ENCODE measurements at regions not wholly inside any gene's neighbourhood (a gene's known extent, or its start where the extent isn't known, plus 50 kb on each side); places are given as distances from the start of the nearest gene placed in this dataset.

DNA sequence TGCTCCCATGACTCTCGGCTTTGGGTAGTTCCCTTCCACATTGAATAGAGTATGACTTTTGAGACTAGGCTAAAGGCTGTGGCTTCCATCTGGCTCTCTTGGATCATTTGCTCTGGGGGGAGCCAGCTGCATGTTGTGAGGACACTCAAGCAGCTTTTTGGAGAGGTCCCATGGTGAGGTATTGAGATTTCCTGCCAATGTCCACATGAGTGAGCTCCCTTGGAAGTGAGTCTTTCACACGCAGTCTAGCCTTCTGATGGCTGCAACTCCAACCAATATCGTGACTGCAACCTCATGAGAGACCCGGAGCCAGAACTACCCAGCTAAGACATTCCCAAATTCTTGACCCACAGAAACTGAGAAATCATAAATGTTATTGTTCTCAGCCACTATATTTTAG is 127.7 kb upstream of the KAZN start:
- DNase-seq: no peak

DNA sequence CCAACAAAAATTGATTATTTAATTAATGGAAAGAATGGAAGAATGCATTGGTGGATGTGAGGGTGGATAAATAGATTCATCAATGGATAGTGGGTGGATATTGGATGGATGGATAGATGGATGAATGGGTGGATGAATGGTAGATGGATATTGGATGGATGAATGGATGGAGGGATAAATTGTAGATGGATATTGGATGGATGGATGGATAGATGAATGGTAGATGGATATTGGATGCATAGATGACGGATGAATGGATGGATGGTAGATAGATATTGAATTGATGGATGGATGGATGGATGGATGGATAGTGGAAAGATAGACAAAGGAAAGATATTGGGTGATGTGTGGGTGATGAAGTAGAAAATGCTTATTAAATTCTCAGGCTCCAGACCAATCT is 123.6 kb upstream of the KAZN start:
- no peak for DNase-seq

- no peak for DNase-seq
Observed at GRCh38 chr1:14476170-14476955, 122.1 kb upstream of the KAZN start.

GRCh38 chr1:14478120-14478519 is 120.4 kb upstream of the KAZN start:
- no peak for DNase-seq

DNA sequence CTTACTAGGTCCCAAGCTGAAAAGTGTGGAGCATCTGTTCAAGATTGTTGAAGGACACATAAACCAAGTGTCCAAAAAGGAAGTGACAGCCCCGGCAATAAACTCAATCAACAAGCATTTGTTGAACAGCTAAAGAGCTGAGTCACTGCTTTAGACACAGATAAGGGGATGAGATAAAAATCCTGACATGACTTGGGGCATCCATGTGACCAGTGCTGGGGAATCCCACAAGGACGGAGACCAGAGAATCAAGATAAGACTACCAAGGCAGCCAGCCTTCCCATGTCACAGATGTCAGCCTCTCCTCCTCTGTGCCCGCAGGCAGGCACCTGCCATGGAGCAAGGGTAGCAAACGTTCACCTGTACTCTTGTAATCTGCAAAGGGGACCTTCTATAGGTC is 118.6 kb upstream of the KAZN start:
- DNase-seq: no peak

- no peak for DNase-seq
Observed at GRCh38 chr1:14482784-14483450, 115.6 kb upstream of the KAZN start.

- DNase-seq: no peak
Observed at GRCh38 chr1:14485285-14485684, 113.2 kb upstream of the KAZN start.

DNA sequence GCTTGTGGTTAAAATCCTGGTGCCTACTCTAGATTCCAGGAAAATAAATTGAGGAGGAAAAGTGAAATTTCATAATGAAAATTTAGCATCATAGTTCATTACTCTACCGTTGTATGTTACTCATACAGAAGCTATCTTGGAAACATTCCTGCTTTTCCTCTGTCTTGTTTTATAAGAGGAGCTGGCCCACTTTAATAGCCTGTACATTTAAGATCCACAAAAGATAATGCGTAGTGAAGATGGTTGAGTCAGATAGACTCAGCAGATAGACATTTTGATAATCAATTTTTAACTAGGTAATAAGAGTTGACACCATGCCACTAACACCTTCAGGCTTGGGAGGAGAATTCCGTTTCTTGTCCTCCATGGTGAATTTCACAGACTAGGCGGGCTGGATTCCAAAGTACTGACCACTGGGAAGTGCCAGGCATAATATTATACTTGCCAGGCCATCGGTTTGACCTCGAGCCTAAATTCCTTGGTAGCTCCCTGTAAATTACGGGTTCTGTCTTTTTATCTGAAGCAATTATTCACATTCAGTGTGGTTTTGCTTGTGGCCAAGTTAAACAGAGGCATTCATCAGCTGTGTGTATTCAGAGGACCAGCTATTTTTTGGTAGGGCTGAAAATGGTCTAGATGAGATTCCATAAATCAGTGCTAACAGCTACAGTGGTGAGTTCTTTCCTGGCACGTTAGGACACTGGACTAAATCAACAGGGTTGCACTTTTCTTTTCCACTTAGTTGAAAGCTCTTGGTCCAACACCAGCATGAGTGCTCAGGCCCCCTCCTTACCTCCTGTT is 111.9 kb upstream of the KAZN start:
- DNase-seq: no peak

- DNase-seq: no peak
Observed at GRCh38 chr1:14487671-14488070, 110.8 kb upstream of the KAZN start.

DNA sequence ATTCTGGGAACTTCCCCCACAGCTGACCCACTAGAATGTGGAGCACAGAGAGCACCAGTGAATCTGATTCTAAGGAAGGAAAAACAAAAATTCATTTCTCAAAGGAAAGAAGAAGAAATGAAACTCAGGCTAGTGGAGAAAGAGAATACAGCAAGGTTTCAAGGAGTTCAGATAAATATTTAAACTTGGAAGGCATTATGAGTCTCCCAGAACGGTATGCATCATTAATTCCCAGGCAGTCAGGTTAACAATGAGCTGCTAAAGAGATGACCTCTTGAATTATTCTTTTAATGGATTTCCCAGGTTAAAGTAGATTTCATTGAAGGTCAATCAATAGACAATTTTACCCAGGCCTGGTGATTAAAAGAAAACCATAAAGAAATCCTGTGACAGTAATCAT is 103.6 kb upstream of the KAZN start:
- DNase-seq: no peak

DNA sequence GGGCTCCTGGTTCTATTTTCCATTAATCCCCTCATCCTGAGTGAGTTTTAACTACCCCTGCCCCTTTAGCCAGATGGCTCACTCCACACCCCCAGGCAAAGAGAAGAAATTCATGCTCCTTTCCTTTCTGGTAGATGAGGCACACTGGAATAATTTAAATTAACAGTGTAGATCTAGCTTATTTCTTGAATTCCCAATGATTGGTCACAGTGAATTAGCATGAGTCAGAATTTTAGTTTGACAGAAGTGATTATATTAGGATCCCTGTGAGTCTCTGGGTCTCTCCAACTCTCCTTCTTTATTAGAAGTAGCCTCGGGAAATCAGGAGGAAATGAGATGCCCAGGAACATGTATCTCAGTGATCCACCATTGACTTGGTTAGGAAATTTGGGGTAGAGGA is 103.1 kb upstream of the KAZN start:
- no peak for DNase-seq

DNA sequence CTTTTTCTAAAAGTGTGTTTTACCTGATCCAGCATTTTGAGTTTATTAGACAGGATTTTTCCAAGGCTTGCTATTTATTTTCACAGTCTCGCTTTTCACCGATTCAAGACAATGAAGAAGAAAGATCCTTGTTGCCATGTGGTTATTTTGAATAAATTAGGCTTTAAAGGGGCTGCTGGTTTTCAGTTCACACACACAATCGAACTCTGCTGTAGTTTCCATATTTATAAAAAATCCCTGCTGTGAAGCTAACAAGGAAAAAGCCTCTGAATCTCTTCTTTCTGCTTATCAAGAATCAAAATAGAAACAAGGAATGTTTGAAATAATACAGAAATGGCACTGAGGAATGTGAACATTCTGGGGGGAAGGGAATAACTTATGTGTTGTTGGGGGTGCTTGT is 102.5 kb upstream of the KAZN start:
- DNase-seq: no peak

GRCh38 chr1:14498839-14499238 is 99.6 kb upstream of the KAZN start:
- DNase-seq: no peak

GRCh38 chr1:14499312-14500040 is 99.0 kb upstream of the KAZN start:
- no peak for DNase-seq

GRCh38 chr1:14500041-14500440 is 98.4 kb upstream of the KAZN start:
- DNase-seq: no peak

- no peak for DNase-seq
Observed at GRCh38 chr1:14500912-14501311, 97.6 kb upstream of the KAZN start.

DNA sequence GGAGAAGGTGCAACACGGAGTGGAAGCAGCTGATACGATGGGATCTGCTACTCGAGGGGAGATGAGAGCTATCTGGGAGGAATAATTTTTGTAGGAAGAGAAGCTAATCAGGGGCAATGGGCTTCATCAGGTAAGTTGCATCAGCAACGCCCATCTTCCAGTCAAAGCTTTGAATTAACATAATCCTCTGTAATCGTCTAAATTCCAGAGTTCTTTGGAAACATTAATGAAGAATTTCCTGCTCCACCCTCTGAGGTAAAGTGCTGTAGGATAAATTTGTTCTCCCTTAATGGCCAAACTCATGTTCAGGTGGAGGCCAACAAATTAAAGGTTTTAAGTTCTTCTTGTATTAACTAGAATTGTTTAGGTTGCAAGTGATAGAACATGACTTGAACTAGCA is 94.0 kb upstream of the KAZN start:
- DNase-seq: no peak

- DNase-seq: no peak
Observed at GRCh38 chr1:14506471-14507255, 91.8 kb upstream of the KAZN start.

GRCh38 chr1:14507262-14507661 is 91.2 kb upstream of the KAZN start:
- DNase-seq: no peak

DNA sequence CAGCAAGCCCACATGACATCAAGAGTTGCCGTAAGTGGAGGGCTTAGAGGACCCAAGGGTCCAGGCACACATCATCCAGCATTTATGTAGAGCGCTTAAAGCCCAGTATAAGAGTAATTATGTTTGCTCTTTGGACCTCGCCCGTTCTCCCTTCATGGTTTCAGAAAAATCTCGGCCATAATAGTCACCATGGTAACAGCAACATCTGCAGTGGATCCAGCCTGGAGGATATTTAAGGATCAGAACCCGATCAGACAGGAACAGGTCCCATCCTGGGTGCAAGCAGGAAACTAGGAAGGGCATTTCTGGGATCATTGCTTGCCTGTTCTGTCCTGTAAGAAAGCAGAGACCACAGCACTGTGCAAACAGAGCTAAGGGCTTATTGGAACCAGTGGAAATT is 89.9 kb upstream of the KAZN start:
- DNase-seq: no peak

- no peak for DNase-seq
Observed at GRCh38 chr1:14511166-14511680, 87.3 kb upstream of the KAZN start.

Measured in activated T-cell treated with anti-CD3 and anti-CD28 coated beads for 4 hours (primary cell).